GM23248 (cell line): ENCODE measurements at regions not wholly inside any gene's neighbourhood (a gene's known extent, or its start where the extent isn't known, plus 50 kb on each side); places are given as distances from the start of the nearest gene placed in this dataset.

Experiments
- EZH2 ChIP-seq: fragments of 200-600 bp; sonication (generic); IDR thresholded peaks from 2 replicates; pipeline ENCODE4 v1.6.1; 2018; ENCODE audit warnings: antibody characterized with exemption, mild to moderate bottlenecking; ENCODE audit not compliant: insufficient read depth, poor library complexity, severe bottlenecking
- EZH2phosphoT487 ChIP-seq: fragments of 200-600 bp; sonication (generic); IDR thresholded peaks from 2 replicates; pipeline ENCODE4 v1.6.1; 2018; ENCODE audit warnings: antibody characterized with exemption, moderate library complexity, mild to moderate bottlenecking, low read depth; ENCODE audit not compliant: insufficient read depth

- TF ChIP-seq EZH2 (no peak), EZH2phosphoT487 (no peak)
Measured at GRCh38 chr20:40739841-40740240, 50.8 kb upstream of the MAFB start.
